T-cell (primary cell): ENCODE measurements at regions not wholly inside any gene's neighbourhood (a gene's known extent, or its start where the extent isn't known, plus 50 kb on each side); places are given as distances from the start of the nearest gene placed in this dataset.
"Not testable (repeated sequence)": the region's sequence is repeated elsewhere in the genome, so short reads cannot be mapped to it uniquely, and the experiment has no call there.

Source experiments
- ATAC-seq, 4 experiments: fragments of 200-7000 bp in 3 of 4; fragments of 150-1000 bp in 1 of 4; cut with Tn5 transposase; replicated peaks in 1 of 4; 1 replicate in 3 of 4; 2 replicates in 1 of 4; pipeline ENCODE4 v1.10.0; 2021; ENCODE audit warnings: moderate library complexity in 3 of 4, mild to moderate bottlenecking in 2 of 4, moderate number of reproducible peaks in 1 of 4
- CTCF ChIA-PET, 2 donors: fragments of 300-600 bp; sonication (Branson Sonifier 250); formaldehyde crosslinking; loops; one replicate each; lab custom pipeline; 2022; ENCODE audit warnings: antibody characterized with exemption in 2 of 2; lab: Charles Lee
- POLR2A ChIA-PET, 2 donors: fragments of 300-600 bp; sonication (Branson Sonifier 250); formaldehyde crosslinking; loops; one replicate each; lab custom pipeline; 2022; ENCODE audit warnings: antibody characterized with exemption in 2 of 2; lab: Charles Lee
- DNase-seq, 35 experiments: peaks; one replicate each; pipeline versions ENCODE4 v3.0.0 to v3.0.0-alpha.2; 2013 to 2023
- H3K27ac ChIP-seq: one replicate; pipeline ENCODE4 v1.5.1; 2013; ENCODE audit warnings: low read length
- H3K27me3 ChIP-seq, 2 experiments: replicated peaks in 1 of 2; 1 replicate in 1 of 2; 2 replicates in 1 of 2; pipeline versions ENCODE4 v1.6.1 to v1.7.0; 2013; ENCODE audit warnings: low read length in 1 of 2, mixed read lengths in 1 of 2; ENCODE audit not compliant: control insufficient read depth in 2 of 2, insufficient read depth in 2 of 2; ENCODE audit errors: extremely low read depth in 1 of 2
- H3K36me3 ChIP-seq, 2 donors: 1 replicate in 1 of 2; 2 replicates in 1 of 2; pipeline versions ENCODE4 v1.6.1 to v1.7.0; 2013; ENCODE audit warnings: low read length in 1 of 2; ENCODE audit not compliant: control insufficient read depth in 2 of 2, insufficient read depth in 1 of 2; ENCODE audit errors: extremely low read depth in 1 of 2
- H3K4me1 ChIP-seq, 2 experiments: 1 replicate in 1 of 2; 2 replicates in 1 of 2; pipeline versions ENCODE4 v1.6.1 to v1.7.0; 2013; ENCODE audit warnings: low read length in 2 of 2, mixed read lengths in 1 of 2; ENCODE audit not compliant: insufficient read depth in 2 of 2, control insufficient read depth in 1 of 2; ENCODE audit errors: extremely low read depth in 1 of 2
- H3K4me3 ChIP-seq, 2 donors: 1 replicate in 1 of 2; 2 replicates in 1 of 2; pipeline versions ENCODE4 v1.5.1 to v1.7.0; 2013; ENCODE audit warnings: mild to moderate bottlenecking in 2 of 2, low read length in 1 of 2, moderate library complexity in 1 of 2; ENCODE audit not compliant: control insufficient read depth in 1 of 2; ENCODE audit errors: extremely low read depth in 1 of 2
- H3K9me3 ChIP-seq: 2 replicates; pipeline ENCODE4 v1.7.0; 2013
- H3K27ac Mint-ChIP-seq, 2 donors: one replicate each; pipeline ENCODE4 v1.8.0; 2020 to 2021; ENCODE audit warnings: mild to moderate bottlenecking in 2 of 2, mixed read lengths in 2 of 2
- H3K27me3 Mint-ChIP-seq, 2 donors: one replicate each; pipeline ENCODE4 v1.8.0; 2021 to 2022; ENCODE audit warnings: mixed read lengths in 2 of 2
- H3K36me3 Mint-ChIP-seq: one replicate; pipeline ENCODE4 v1.8.0; 2021; ENCODE audit warnings: mixed read lengths
- H3K4me1 Mint-ChIP-seq, 3 donors: one replicate each; pipeline ENCODE4 v1.8.0; 2020 to 2022; ENCODE audit warnings: mixed read lengths in 3 of 3, mild to moderate bottlenecking in 1 of 3
- H3K4me3 Mint-ChIP-seq, 3 donors: one replicate each; pipeline ENCODE4 v1.8.0; 2020 to 2022; ENCODE audit warnings: mild to moderate bottlenecking in 3 of 3, mixed read lengths in 3 of 3, moderate library complexity in 3 of 3
- H3K9me3 Mint-ChIP-seq, 3 donors: one replicate each; pipeline ENCODE4 v1.8.0; 2020 to 2022; ENCODE audit warnings: mixed read lengths in 3 of 3
- WGBS: methylation state at CpG from one replicate; pipeline ENCODE4 v1.1.5; 2013; ENCODE audit warnings: missing lambda C conversion rate; ENCODE audit not compliant: insufficient coverage; 5-methylcytosine and 5-hydroxymethylcytosine counted together

- no peak for DNase-seq
- Mint-ChIP-seq H3K4me3 (no peak overlapping the region), H3K27ac (no peak overlapping the region), H3K27me3 (peaks cover 10 to 16% of the 10 kb centered on the region in 2 donors), H3K4me1 (no peaks in the 10 kb centered on the region), H3K36me3 (no peaks in the 10 kb centered on the region), H3K9me3 (peaks cover 0 to 5% (median 0%) of the 10 kb centered on the region in 3 donors)
- 80% methylated on average over 2 of the region's 10 CpGs for WGBS
- H3K4me3 ChIP-seq, result no peak overlapping the region
- no peak for ATAC-seq
- peaks cover 0 to 24% of the 10 kb centered on the region in 2 experiments for H3K27me3 ChIP-seq
- ChIA-PET CTCF (no interaction called here), POLR2A (no interaction called here)
- H3K9me3 ChIP-seq, result no peaks in the 10 kb centered on the region
- H3K27ac ChIP-seq, result no peak overlapping the region
- H3K36me3 ChIP-seq, result no peaks in the 10 kb centered on the region
- no peaks in the 10 kb centered on the region for H3K4me1 ChIP-seq
Measured at GRCh38 chr21:31801551-31802219, 69.8 kb upstream of the SCAF4 start.

GRCh38 chr21:31798842-31799704 is 67.2 kb upstream of the SCAF4 start:
- no peak for DNase-seq
- Mint-ChIP-seq H3K4me1 (no peaks in the 10 kb centered on the region), H3K27me3 (peaks cover 15 to 23% of the 10 kb centered on the region in 2 donors), H3K9me3 (no peaks in the 10 kb centered on the region), H3K36me3 (no peaks in the 10 kb centered on the region), H3K4me3 (no peak overlapping the region), H3K27ac (no peak overlapping the region)
- Histone ChIP-seq H3K36me3 (no peaks in the 10 kb centered on the region), H3K9me3 (no peaks in the 10 kb centered on the region), H3K4me3 (no peak overlapping the region), H3K27ac (no peak overlapping the region), H3K4me1 (no peaks in the 10 kb centered on the region), H3K27me3 (peaks cover 0 to 30% of the 10 kb centered on the region in 2 experiments)
- POLR2A ChIA-PET, result interaction anchor here in 1 of 2 donors (0.7 kb wide), 1 partner anchor 101 kb away, joined by 3 read pairs; no protein-coding TSS in a partner anchor
- WGBS, result 76% methylated on average over 13 of the region's 15 CpGs
- CTCF ChIA-PET, result no interaction called here
- no peak for ATAC-seq

GRCh38 chr21:31795992-31796391 is 64.1 kb upstream of the SCAF4 start:
- peaks cover 24 to 26% of the 10 kb centered on the region in 2 donors for H3K27me3 Mint-ChIP-seq
- H3K9me3 Mint-ChIP-seq, result no peaks in the 10 kb centered on the region

GRCh38 chr21:31790420-31790819 is 58.5 kb upstream of the SCAF4 start:
- H3K27ac Mint-ChIP-seq, H3K36me3 Mint-ChIP-seq, H3K27me3 ChIP-seq, H3K4me3 Mint-ChIP-seq, H3K36me3 ChIP-seq, ATAC-seq, POLR2A ChIA-PET, H3K9me3 Mint-ChIP-seq, DNase-seq, CTCF ChIA-PET, H3K4me3 ChIP-seq, H3K4me1 ChIP-seq, H3K9me3 ChIP-seq, H3K27ac ChIP-seq: not testable (repeated sequence)
- H3K4me1 Mint-ChIP-seq, result peaks cover 2 to 10% (median 8%) of the 10 kb centered on the region in 3 donors
- peaks cover 7 to 18% of the 10 kb centered on the region in 2 donors for H3K27me3 Mint-ChIP-seq
- no CpG with 5 or more reads among the region's 5 CpGs for WGBS

More at GRCh38 chr21:31795992-31796391, 64.1 kb upstream of the SCAF4 start:
- ATAC-seq, result no peak
- no peak overlapping the region for H3K27ac ChIP-seq
- H3K4me3 ChIP-seq, result no peak overlapping the region
- Mint-ChIP-seq H3K4me3 (no peak overlapping the region), H3K27ac (no peak overlapping the region), H3K36me3 (no peaks in the 10 kb centered on the region), H3K4me1 (no peaks in the 10 kb centered on the region)
- H3K27me3 ChIP-seq, result peaks cover 0 to 25% of the 10 kb centered on the region in 2 experiments
- H3K9me3 ChIP-seq, result no peaks in the 10 kb centered on the region
- no peaks in the 10 kb centered on the region for H3K36me3 ChIP-seq
- DNase-seq, result no peak
- WGBS, result no CpG with 5 or more reads among the region's 3 CpGs
- CTCF ChIA-PET, result interaction anchor here in 1 of 2 donors (0.5 kb wide), 1 partner anchor 12 kb away, joined by 4 read pairs; no protein-coding TSS in a partner anchor
- no peaks in the 10 kb centered on the region for H3K4me1 ChIP-seq
- POLR2A ChIA-PET, result interaction anchor here in 1 of 2 donors (0.6 kb wide), 1 partner anchor 40 kb away, joined by 3 read pairs; no protein-coding TSS in a partner anchor

- H3K4me3 Mint-ChIP-seq, result no peak overlapping the region
- DNase-seq, result no peak
- ChIA-PET CTCF (no interaction called here), POLR2A (no interaction called here)
- H3K36me3 Mint-ChIP-seq, result no peaks in the 10 kb centered on the region
- H3K9me3 Mint-ChIP-seq, result peaks cover 0 to 4% (median 0%) of the 10 kb centered on the region in 3 donors
- no peak for ATAC-seq
- no peak overlapping the region for H3K4me3 ChIP-seq
- no peaks in the 10 kb centered on the region for H3K4me1 ChIP-seq
- no peaks in the 10 kb centered on the region for H3K27me3 ChIP-seq
- H3K27ac Mint-ChIP-seq, result no peak overlapping the region
- H3K27me3 Mint-ChIP-seq, result peaks cover 7 to 19% of the 10 kb centered on the region in 2 donors
- 100% methylated on average over 1 of the region's 4 CpGs for WGBS
- H3K9me3 ChIP-seq, result no peaks in the 10 kb centered on the region
- H3K27ac ChIP-seq, result no peak overlapping the region
- H3K4me1 Mint-ChIP-seq, result peaks cover 2 to 10% (median 8%) of the 10 kb centered on the region in 3 donors
- H3K36me3 ChIP-seq, result no peaks in the 10 kb centered on the region
Measured at GRCh38 chr21:31788581-31788980, 56.7 kb upstream of the SCAF4 start.

GRCh38 chr21:31787691-31788090 is 55.8 kb upstream of the SCAF4 start:
- Mint-ChIP-seq H3K4me1 (peaks cover 2 to 10% (median 8%) of the 10 kb centered on the region in 3 donors), H3K27me3 (peaks cover 5 to 22% of the 10 kb centered on the region in 2 donors)
- ATAC-seq, H3K9me3 ChIP-seq, H3K36me3 Mint-ChIP-seq, DNase-seq, H3K4me3 ChIP-seq, H3K4me1 ChIP-seq, H3K27me3 ChIP-seq, H3K36me3 ChIP-seq, H3K4me3 Mint-ChIP-seq, H3K27ac Mint-ChIP-seq, POLR2A ChIA-PET, H3K27ac ChIP-seq, H3K9me3 Mint-ChIP-seq: not testable (repeated sequence)
- 80% methylated on average over 2 of the region's 7 CpGs for WGBS
- CTCF ChIA-PET, result interaction anchor here in 1 of 2 donors (0.7 kb wide), 1 partner anchor 1826 kb away, joined by 3 read pairs; no protein-coding TSS in a partner anchor
